ENCODE measurements at regions not wholly inside any gene's neighbourhood (a gene's known extent, or its start where the extent isn't known, plus 50 kb on each side); places are given as distances from the start of the nearest gene placed in this dataset.

DNA sequence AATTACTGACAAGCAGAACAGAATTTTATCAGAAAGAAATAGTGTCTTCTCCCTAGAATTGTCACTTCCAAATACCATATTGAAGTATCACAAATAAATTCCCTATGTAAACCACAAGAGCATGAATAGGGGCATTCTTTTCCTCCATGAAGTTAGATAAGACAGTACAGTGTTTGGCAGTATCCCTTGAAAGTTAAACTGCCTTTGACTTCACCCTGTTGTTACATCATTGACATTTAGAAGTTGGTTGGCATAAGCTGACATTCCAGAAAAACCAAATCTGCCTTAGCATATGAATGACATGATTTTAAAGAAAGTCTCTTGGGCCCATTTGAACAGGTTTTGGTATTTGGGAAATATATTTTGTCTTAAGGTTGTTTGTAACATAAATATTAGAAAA lies 50.2 kb upstream of the OSR1 start:
- DNase-seq, result no peak
